LNCAP (cell line): ENCODE measurements at regions not wholly inside any gene's neighbourhood (a gene's known extent, or its start where the extent isn't known, plus 50 kb on each side); places are given as distances from the start of the nearest gene placed in this dataset.

Source experiments
- TF ChIP-seq, protein P1 (sequence below): fragments of 450-650 bp; IDR thresholded peaks from 2 replicates; pipeline ENCODE4 v1.5.1; 2017; ENCODE audit warnings: mild to moderate bottlenecking

DNA sequence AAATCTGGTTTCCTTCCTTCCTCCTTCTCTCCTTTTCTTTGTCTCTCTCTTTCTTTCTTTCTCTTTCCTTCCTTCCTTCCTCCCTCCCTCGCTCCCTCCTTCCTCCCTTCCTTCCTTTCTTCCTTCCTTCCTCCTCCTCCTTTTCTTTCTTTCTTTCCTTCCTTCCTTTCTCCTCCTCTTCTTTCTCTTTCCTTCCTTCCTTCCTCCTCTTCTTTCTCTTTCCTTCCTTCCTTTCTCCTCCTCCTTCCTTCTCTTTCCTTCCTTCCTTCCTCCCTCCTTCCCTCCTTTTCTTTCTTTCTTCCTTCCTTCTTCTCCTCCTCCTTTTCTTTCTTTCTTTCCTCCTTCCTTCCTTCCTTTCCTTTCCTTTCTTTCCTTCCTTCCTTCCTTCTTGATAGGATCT is 61.2 kb downstream of the VIP start:
- TF ChIP-seq, protein P1, sequence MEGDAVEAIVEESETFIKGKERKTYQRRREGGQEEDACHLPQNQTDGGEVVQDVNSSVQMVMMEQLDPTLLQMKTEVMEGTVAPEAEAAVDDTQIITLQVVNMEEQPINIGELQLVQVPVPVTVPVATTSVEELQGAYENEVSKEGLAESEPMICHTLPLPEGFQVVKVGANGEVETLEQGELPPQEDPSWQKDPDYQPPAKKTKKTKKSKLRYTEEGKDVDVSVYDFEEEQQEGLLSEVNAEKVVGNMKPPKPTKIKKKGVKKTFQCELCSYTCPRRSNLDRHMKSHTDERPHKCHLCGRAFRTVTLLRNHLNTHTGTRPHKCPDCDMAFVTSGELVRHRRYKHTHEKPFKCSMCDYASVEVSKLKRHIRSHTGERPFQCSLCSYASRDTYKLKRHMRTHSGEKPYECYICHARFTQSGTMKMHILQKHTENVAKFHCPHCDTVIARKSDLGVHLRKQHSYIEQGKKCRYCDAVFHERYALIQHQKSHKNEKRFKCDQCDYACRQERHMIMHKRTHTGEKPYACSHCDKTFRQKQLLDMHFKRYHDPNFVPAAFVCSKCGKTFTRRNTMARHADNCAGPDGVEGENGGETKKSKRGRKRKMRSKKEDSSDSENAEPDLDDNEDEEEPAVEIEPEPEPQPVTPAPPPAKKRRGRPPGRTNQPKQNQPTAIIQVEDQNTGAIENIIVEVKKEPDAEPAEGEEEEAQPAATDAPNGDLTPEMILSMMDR, result no peak

DNA sequence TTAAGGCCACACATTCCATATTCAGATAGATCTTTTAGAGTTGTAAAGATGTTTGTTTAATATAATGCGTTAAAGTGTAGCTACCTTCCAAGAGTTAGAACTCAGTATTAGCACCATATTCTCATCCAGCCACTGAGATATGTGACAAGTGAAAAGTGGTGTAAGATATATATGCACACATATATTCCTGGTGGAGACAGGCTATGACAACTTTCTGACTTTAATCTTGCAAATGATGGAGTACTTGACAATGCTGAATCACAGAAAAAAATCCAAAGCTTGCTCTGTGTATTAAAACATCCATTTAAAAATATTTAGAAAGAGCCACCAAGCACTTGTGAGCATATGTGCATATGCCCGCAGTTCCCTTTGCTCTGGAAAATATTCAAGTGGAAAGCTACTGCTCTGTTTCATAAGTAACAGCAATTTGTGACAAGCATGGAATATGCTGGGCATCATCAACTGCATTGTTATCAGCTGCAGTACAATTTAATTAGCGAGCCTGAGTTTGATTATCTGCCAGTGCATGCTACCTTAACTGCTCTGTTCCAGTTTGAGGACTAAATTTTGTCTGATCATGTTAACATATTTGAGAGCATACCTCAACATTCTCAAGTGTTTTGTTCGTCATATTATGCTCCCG is 64.8 kb downstream of the VIP start:
- TF ChIP-seq, protein P1, result no peak

DNA sequence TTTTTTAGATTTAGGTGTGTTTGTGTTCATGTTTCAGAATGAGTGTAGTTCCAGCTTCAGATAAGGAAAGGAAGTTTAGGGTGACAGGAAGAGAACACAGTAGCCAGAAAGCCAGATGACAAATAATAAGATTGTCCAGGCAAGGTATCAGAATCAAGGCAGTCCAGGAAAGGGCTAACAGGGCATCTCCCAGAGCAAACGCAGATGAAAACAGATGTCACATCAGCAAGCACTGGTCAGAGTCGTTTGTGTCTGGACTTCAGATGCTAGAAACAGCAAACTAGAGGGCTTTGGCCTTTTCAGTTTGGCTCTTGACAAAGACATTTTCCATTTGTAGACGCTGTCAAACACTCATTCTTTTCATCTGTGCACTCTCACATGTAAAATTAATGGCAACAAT is 65.5 kb downstream of the VIP start:
- TF ChIP-seq, protein P1, result no peak

DNA sequence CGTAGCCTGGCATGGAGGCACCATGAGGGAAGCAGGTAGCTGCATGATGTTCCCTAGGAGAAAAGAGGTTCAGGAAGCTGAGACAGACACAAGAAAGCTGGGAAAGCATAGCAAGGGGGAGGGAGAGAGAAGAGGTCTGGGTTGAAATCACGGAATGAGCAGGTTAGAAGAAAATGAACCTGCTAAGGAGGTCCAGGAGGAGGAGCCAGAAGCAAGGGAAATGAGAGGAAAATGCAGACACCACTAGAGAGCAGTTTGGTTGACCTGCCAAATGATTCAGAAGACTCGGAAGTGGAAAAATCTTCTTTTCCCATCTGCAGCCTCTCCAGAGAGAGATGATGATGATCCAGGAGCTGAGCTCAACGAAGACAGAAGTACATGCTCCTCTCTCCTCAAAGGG is 70.9 kb downstream of the VIP start:
- TF ChIP-seq, protein P1, result no peak

DNA sequence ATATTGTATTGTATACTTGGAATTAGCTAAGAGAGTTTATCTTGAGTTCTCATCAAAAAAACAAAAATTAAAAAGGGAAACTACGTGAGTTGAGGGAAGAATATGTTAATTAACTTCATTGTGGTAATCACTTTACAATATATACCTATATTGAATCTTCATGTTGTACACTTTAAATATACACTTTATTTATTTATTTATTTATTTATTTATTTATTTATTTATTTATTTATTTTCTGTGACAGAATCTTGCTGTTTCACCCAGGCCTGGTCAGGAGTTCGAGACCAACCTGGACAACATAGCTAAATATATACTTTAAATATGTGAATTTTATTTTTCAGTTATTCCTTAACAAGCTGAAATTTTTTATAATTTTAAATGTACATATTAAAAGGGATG is 74.1 kb downstream of the VIP start:
- TF ChIP-seq, protein P1, result no peak

DNA sequence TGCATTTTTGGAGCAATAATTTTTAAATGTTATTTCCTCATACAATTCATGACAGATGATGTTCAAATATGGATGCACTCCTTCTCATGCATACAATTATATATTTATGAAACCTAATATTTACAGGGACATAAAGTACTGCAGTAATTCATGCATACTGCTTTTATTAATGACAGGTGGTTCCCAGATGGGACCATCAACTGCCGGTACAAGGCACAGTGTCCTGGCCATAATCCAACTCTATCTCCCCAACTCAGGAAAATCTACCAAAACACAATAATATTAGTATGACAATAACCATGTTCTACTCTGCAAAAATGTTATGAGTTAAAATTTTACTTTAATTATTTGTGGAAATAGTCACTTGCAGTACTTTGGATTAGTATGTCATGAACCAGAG is 77.8 kb downstream of the VIP start:
- TF ChIP-seq, protein P1, result no peak

DNA sequence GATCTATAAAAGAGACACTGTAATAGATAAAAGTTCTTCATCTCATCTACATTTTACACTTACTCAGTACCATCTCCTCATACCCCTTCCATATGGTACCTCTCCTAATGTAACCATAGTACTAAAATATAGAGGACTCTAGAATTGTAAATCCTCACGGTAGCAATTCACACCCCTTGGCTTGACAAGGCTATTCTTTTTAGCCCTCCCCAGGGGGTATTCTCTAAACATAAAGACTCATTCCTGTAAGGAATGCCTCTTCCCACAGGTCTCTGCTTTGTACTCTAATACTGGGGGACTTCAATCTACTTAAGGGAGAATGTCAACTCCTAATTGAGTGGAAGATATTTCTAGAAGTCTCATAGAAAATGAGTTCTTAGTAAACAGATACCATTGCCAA is 85.9 kb downstream of the VIP start:
- TF ChIP-seq, protein P1, result no peak

DNA sequence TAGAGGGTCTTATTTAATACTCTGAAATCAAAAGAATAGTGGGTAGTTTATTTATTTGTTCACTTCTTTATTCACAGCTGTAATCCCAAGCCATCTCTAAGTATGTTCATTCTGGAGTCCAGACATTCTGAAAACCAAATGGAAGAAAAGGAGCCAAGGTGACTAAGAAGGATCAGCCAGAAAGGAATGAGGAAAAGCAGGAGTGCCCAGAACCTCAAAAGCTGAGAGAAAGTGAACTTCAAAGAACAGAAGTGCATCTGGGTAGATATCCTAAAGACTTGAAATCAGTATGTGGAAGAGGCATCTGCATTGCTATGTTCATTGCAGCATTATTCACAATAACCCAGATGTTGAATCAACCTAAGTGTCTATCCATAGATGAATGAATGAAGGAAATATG is 94.8 kb downstream of the VIP start:
- TF ChIP-seq, protein P1, result no peak
